RWPE1 (cell line): ENCODE measurements at regions not wholly inside any gene's neighbourhood (a gene's known extent, or its start where the extent isn't known, plus 50 kb on each side); places are given as distances from the start of the nearest gene placed in this dataset.

ENCODE experiments used
- CTCF ChIA-PET: fragments of 350-600 bp; sonication (Branson Sonifier 250); formaldehyde crosslinking; extraction: SDS; loops from one replicate; lab custom pipeline; 2021; lab: Yijun Ruan, JAX
- POLR2A ChIA-PET: fragments of 400-600 bp; formaldehyde crosslinking; extraction: SDS; loops from one replicate; lab custom pipeline; 2020; ENCODE audit warnings: antibody characterized with exemption; ENCODE audit not compliant: low non-redundant PET; lab: Yijun Ruan, JAX
- DNase-seq: peaks from one replicate; pipeline ENCODE4 v3.0.0; 2012; ENCODE audit warnings: low spot score
- H3K27ac ChIP-seq: fragments of 450-650 bp; 2 replicates; pipeline ENCODE4 v1.5.1; 2017
- CTCF ChIP-seq: fragments of 450-650 bp; conservative IDR thresholded peaks from 2 replicates; pipeline ENCODE4 v1.5.1; 2017; ENCODE audit warnings: low read depth, mild to moderate bottlenecking

- no peak for DNase-seq
- ChIA-PET POLR2A (no interaction called here), CTCF (no interaction called here)
- H3K27ac ChIP-seq, result no peak overlapping the region
- TF ChIP-seq CTCF, result no peak
Observed at GRCh38 chr3:106276755-106277612, 408.2 kb upstream of the CBLB start.

GRCh38 chr3:106277731-106278130 is 408.9 kb upstream of the CBLB start:
- CTCF ChIA-PET, result no interaction called here
- DNase-seq, result no peak

GRCh38 chr3:106281221-106281620 is 412.4 kb upstream of the CBLB start:
- ChIA-PET POLR2A (no interaction called here), CTCF (interaction anchor here (0.7 kb wide), 1 partner anchor 259 kb away, joined by 3 read pairs; no protein-coding TSS in a partner anchor)
- TF ChIP-seq CTCF, result no peak
- DNase-seq, result no peak
- H3K27ac ChIP-seq, result no peak overlapping the region

More at GRCh38 chr3:106277731-106278130, 408.9 kb upstream of the CBLB start:
- POLR2A ChIA-PET, result no interaction called here
- no peak for TF ChIP-seq CTCF
- no peak overlapping the region for H3K27ac ChIP-seq

- no peak for TF ChIP-seq CTCF
- no peak overlapping the region for H3K27ac ChIP-seq
- ChIA-PET CTCF (no interaction called here), POLR2A (no interaction called here)
- DNase-seq, result no peak
Observed at GRCh38 chr3:106282943-106283342, 414.1 kb upstream of the CBLB start.

- DNase-seq, result no peak
- no peak for TF ChIP-seq CTCF
- ChIA-PET POLR2A (no interaction called here), CTCF (no interaction called here)
- no peak overlapping the region for H3K27ac ChIP-seq
Observed at GRCh38 chr3:106288781-106289180, 420.0 kb upstream of the CBLB start.

GRCh38 chr3:106290304-106290997 is 421.6 kb upstream of the CBLB start:
- ChIA-PET CTCF (no interaction called here), POLR2A (no interaction called here)
- H3K27ac ChIP-seq, result no peak overlapping the region
- no peak for DNase-seq
- no peak for TF ChIP-seq CTCF
